ENCODE measurements at regions not wholly inside any gene's neighbourhood (a gene's known extent, or its start where the extent isn't known, plus 50 kb on each side); places are given as distances from the start of the nearest gene placed in this dataset.
"Not testable (repeated sequence)": the region's sequence is repeated elsewhere in the genome, so short reads cannot be mapped to it uniquely, and the experiment has no call there.

DNA sequence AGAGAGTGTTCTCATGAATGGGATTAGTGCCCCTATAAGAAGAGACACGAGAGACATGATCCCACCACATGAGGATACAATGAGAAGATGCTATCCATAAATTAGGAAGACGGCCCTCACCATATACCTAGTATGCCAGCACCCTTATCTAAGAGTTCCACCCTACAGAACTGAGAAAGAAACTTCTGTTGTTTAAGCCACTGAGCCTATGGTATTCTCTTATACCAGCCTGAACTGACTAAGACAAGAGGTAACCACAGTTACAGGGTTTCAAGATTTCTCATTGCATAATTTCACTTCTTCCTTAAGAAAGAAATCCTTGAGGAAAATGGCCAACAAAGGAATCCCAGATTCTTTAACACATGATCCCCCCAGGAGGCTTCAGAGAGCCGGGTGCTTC is 412.4 kb downstream of the NTRK2 start:
- DNase-seq (ENCODE audit: low read depth in 2 of 2) = no peak

- no peak for DNase-seq (ENCODE audit: low read depth in 2 of 2)
Measured at GRCh38 chr9:85079349-85079748, 409.8 kb downstream of the NTRK2 start.

- DNase-seq (ENCODE audit: low read depth in 2 of 2) = no peak
Measured at GRCh38 chr9:85077944-85078343, 408.4 kb downstream of the NTRK2 start.

DNA sequence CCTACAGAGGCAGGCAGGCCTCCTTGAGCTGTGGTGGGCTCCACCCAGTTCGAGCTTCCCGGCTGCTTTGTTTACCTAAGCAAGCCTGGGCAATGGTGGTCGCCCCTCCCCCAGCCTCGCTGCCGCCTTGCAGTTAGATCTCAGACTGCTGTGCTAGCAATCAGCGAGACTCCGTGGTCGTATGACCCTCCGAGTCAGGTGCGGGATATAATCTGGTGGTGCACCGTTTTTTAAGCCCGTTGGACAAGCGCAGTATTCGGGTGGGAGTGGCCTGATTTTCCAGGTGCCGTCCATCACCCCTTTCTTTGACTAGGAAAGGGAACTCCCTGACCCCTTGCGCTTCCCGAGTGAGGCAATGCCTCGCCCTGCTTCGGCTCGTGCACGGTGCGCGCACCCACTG is 407.6 kb downstream of the NTRK2 start:
- DNase-seq (ENCODE audit: low read depth in 2 of 2) = not testable (repeated sequence)
